IMR-90 (cell line): ENCODE measurements at regions not wholly inside any gene's neighbourhood (a gene's known extent, or its start where the extent isn't known, plus 50 kb on each side); places are given as distances from the start of the nearest gene placed in this dataset.

Experiments
- ATAC-seq: fragments of 200-7000 bp; cut with Tn5 transposase; 2 replicates; pipeline ENCODE4 v1.9.1; 2020; ENCODE audit warnings: low read depth, mild to moderate bottlenecking, moderate library complexity
- BruUV-seq: library from RNA; stranded (reverse); fragments of 400-500 nt; replicated peaks from 2 replicates; lab custom pipeline; 2021; lab: Mats Ljungman, UMichigan
- CTCF ChIA-PET: fragments of 300-600 bp; formaldehyde crosslinking; extraction: SDS; loops from one replicate; lab custom pipeline; 2021; ENCODE audit warnings: antibody characterized with exemption; lab: Yijun Ruan, JAX
- POLR2A ChIA-PET: fragments of 300-600 bp; sonication (Branson Sonifier 250); formaldehyde crosslinking; loops from one replicate; lab custom pipeline; 2022; ENCODE audit warnings: antibody characterized with exemption; ENCODE audit not compliant: unreplicated experiment; lab: Charles Lee
- DNase-seq: peaks from one replicate; pipeline ENCODE4 v3.0.0; 2013
- H2AFZ ChIP-seq: replicated peaks from 2 replicates; pipeline ENCODE3; 2013; ENCODE audit warnings: low read length, mild to moderate bottlenecking; ENCODE audit not compliant: poor library complexity
- H2AK5ac ChIP-seq: 2 replicates; pipeline ENCODE4 v1.6.1; 2013; ENCODE audit warnings: low read depth, low read length, inconsistent platforms
- H2AK9ac ChIP-seq: replicated peaks from 2 replicates; pipeline ENCODE3; 2013; ENCODE audit warnings: mild to moderate bottlenecking, low read depth, low read length, moderate library complexity; ENCODE audit not compliant: poor library complexity
- H2BK120ac ChIP-seq: 2 replicates; pipeline ENCODE4 v1.6.1; 2013; ENCODE audit warnings: low read depth, low read length, inconsistent platforms
- H2BK15ac ChIP-seq: 3 replicates; pipeline ENCODE4 v1.6.1; 2013; ENCODE audit warnings: low read depth, low read length, inconsistent platforms
- H2BK20ac ChIP-seq: 2 replicates; pipeline ENCODE4 v1.6.1; 2013; ENCODE audit warnings: low read depth, mild to moderate bottlenecking, inconsistent platforms, low read length, moderate library complexity
- H2BK5ac ChIP-seq: 2 replicates; pipeline ENCODE4 v1.6.1; 2013; ENCODE audit warnings: mild to moderate bottlenecking, low read depth, low read length, inconsistent platforms; ENCODE audit not compliant: poor library complexity, severe bottlenecking
- H3K14ac ChIP-seq: replicated peaks from 2 replicates; pipeline ENCODE4 v1.6.1; 2013; ENCODE audit warnings: low read depth, low read length, inconsistent platforms
- H3K18ac ChIP-seq: 2 replicates; pipeline ENCODE4 v1.6.1; 2013; ENCODE audit warnings: low read depth, low read length, control low read depth
- H3K23ac ChIP-seq: 2 replicates; pipeline ENCODE4 v1.6.1; 2013; ENCODE audit warnings: low read depth, low read length, inconsistent platforms
- H3K27ac ChIP-seq: 2 replicates; pipeline ENCODE4 v1.5.1; 2013; ENCODE audit warnings: mild to moderate bottlenecking, control low read depth, low read length; ENCODE audit not compliant: insufficient read depth
- H3K27me3 ChIP-seq: 2 replicates; pipeline ENCODE4 v1.6.1; 2013; ENCODE audit warnings: low read length; ENCODE audit not compliant: control insufficient read depth, insufficient read depth
- H3K36me3 ChIP-seq: 2 replicates; pipeline ENCODE4 v1.6.1; 2013; ENCODE audit warnings: low read length, mixed read lengths; ENCODE audit not compliant: control insufficient read depth, insufficient read depth
- H3K4ac ChIP-seq: 2 replicates; pipeline ENCODE4 v1.6.1; 2013; ENCODE audit warnings: low read depth, low read length, inconsistent platforms
- H3K4me1 ChIP-seq: 2 replicates; pipeline ENCODE4 v1.6.1; 2013; ENCODE audit warnings: low read length, mixed read lengths; ENCODE audit not compliant: control insufficient read depth, insufficient read depth
- H3K4me2 ChIP-seq: 2 replicates; pipeline ENCODE4 v1.6.1; 2013; ENCODE audit warnings: low read depth, mild to moderate bottlenecking, control low read depth, low read length, moderate library complexity
- H3K4me3 ChIP-seq: 2 replicates; pipeline ENCODE4 v1.5.1; 2013; ENCODE audit warnings: low read depth, mild to moderate bottlenecking, control low read depth, low read length, moderate library complexity; ENCODE audit not compliant: insufficient read depth
- H3K56ac ChIP-seq: 2 replicates; pipeline ENCODE4 v1.6.1; 2013; ENCODE audit warnings: low read length, inconsistent platforms; ENCODE audit not compliant: insufficient read depth; ENCODE audit errors: extremely low read depth
- H3K79me1 ChIP-seq, 2 experiments: 2 replicates each; pipeline ENCODE4 v1.6.1; 2013; ENCODE audit warnings: low read length in 2 of 2, inconsistent platforms in 1 of 2, low read depth in 1 of 2
- H3K9ac ChIP-seq: 2 replicates; pipeline ENCODE4 v1.6.1; 2013; ENCODE audit warnings: low read depth, low read length, control low read depth
- H3K9me1 ChIP-seq: 2 replicates; pipeline ENCODE4 v1.6.1; 2013; ENCODE audit warnings: low read length, inconsistent platforms; ENCODE audit not compliant: insufficient read depth
- H3K9me3 ChIP-seq: 2 replicates; pipeline ENCODE4 v1.6.1; 2013; ENCODE audit warnings: low read length; ENCODE audit not compliant: control insufficient read depth, insufficient read depth
- H4K20me1 ChIP-seq: 2 replicates; pipeline ENCODE4 v1.6.1; 2013; ENCODE audit warnings: low read length, inconsistent platforms; ENCODE audit not compliant: insufficient read depth
- H4K5ac ChIP-seq: 2 replicates; pipeline ENCODE4 v1.6.1; 2013; ENCODE audit warnings: mild to moderate bottlenecking, low read depth, low read length, control low read depth
- H4K8ac ChIP-seq, 2 experiments: 2 replicates each; pipeline ENCODE4 v1.6.1; 2013; ENCODE audit warnings: low read depth in 2 of 2, low read length in 2 of 2, control low read depth in 1 of 2, inconsistent platforms in 1 of 2
- H4K91ac ChIP-seq: 2 replicates; pipeline ENCODE4 v1.6.1; 2013; ENCODE audit warnings: low read depth, low read length, inconsistent platforms; ENCODE audit not compliant: insufficient read depth
- BHLHE40 ChIP-seq: fragments of 150-350 bp; IDR thresholded peaks from 2 replicates; pipeline ENCODE4 v1.6.1; 2016; ENCODE audit warnings: mild to moderate bottlenecking, low read depth, low read length
- CEBPB ChIP-seq: IDR thresholded peaks from 2 replicates; pipeline ENCODE4 v1.6.1; 2012; ENCODE audit warnings: low read depth, low read length, improper control_type of control experiment
- CHD1 ChIP-seq: IDR thresholded peaks from 2 replicates; pipeline ENCODE4 v1.6.1; 2012; ENCODE audit warnings: low read depth, low read length, improper control_type of control experiment
- CTCF ChIP-seq: conservative IDR thresholded peaks from 2 replicates; pipeline ENCODE4 v1.5.1; 2012; ENCODE audit warnings: mild to moderate bottlenecking, low read depth, low read length, improper control_type of control experiment
- ELK1 ChIP-seq: fragments of 150-350 bp; IDR thresholded peaks from 2 replicates; pipeline ENCODE4 v1.6.1; 2016; ENCODE audit warnings: low read depth, mild to moderate bottlenecking, low read length, moderate library complexity, borderline replicate concordance
- FOS ChIP-seq: fragments of 150-350 bp; IDR thresholded peaks from 2 replicates; pipeline ENCODE4 v1.6.1; 2016; ENCODE audit warnings: low read depth, low read length
- MAFK ChIP-seq: IDR thresholded peaks from 2 replicates; pipeline ENCODE4 v1.6.1; 2012; ENCODE audit warnings: low read depth, low read length, improper control_type of control experiment
- MAZ ChIP-seq: IDR thresholded peaks from 2 replicates; pipeline ENCODE4 v1.6.1; 2012; ENCODE audit warnings: low read depth, mild to moderate bottlenecking, low read length, improper control_type of control experiment, moderate library complexity, borderline replicate concordance
- NFE2L2 ChIP-seq: fragments of 150-350 bp; IDR thresholded peaks from 2 replicates; pipeline ENCODE4 v1.6.1; 2016; ENCODE audit warnings: low read depth, mild to moderate bottlenecking, low read length
- POLR2A ChIP-seq: IDR thresholded peaks from 2 replicates; pipeline ENCODE4 v1.6.1; 2012; ENCODE audit warnings: mild to moderate bottlenecking, low read depth, low read length
- RAD21 ChIP-seq: IDR thresholded peaks from 2 replicates; pipeline ENCODE4 v1.6.1; 2012; ENCODE audit warnings: low read length, improper control_type of control experiment
- RCOR1 ChIP-seq: IDR thresholded peaks from 2 replicates; pipeline ENCODE4 v1.6.1; 2012; ENCODE audit warnings: mild to moderate bottlenecking, low read length, improper control_type of control experiment; ENCODE audit not compliant: insufficient replicate concordance
- SMC3 ChIP-seq: fragments of 150-350 bp; IDR thresholded peaks from 2 replicates; pipeline ENCODE4 v1.6.1; 2016; ENCODE audit warnings: low read depth, mild to moderate bottlenecking, antibody characterized with exemption, low read length, moderate library complexity
- USF2 ChIP-seq: fragments of 150-350 bp; IDR thresholded peaks from 2 replicates; pipeline ENCODE4 v1.6.1; 2017; ENCODE audit warnings: mild to moderate bottlenecking, antibody characterized with exemption, low read length, low read depth
- WGBS, 2 experiments: methylation state at CpG; one replicate each; pipeline versions ENCODE4 v1.1.5 to v1.1.7; 2013; ENCODE audit warnings: missing lambda C conversion rate in 2 of 2; ENCODE audit not compliant: insufficient read length in 1 of 2; ENCODE audit errors: extremely low coverage in 2 of 2; 5-methylcytosine and 5-hydroxymethylcytosine counted together
- dilution Hi-C: fragments of 300-500 bp; cut with HindIII; formaldehyde crosslinking; loops from one replicate; pipeline ENCODE4 v1.14.3; 2018; ENCODE audit warnings: low sequenced_read_pairs; ENCODE audit not compliant: unreplicated experiment
- in situ Hi-C: fragments of 300-500 bp; cut with MboI; formaldehyde crosslinking; loops from 3 replicates; pipeline ENCODE4 v1.14.3; 2019; ENCODE audit warnings: low sequenced_read_pairs, inconsistent platforms, mixed read lengths
- intact Hi-C: fragments of 100-400 bp; cut with micrococcal nuclease; formaldehyde crosslinking; loops from 2 replicates; pipeline ENCODE4 v1.10.0; 2022

- no peak overlapping the region for H3K9ac ChIP-seq
- H2BK15ac ChIP-seq, result no peak overlapping the region
- no peak overlapping the region for H2BK20ac ChIP-seq
- ChIA-PET POLR2A (no interaction called here), CTCF (interaction anchor here (1.0 kb wide), 1 partner anchor 13 kb away, joined by 4 read pairs; no protein-coding TSS in a partner anchor)
- H3K27me3 ChIP-seq, result no peaks in the 10 kb centered on the region
- no peak overlapping the region for H2AK5ac ChIP-seq
- H3K4me2 ChIP-seq, result no peak overlapping the region
- H3K4ac ChIP-seq, result no peak overlapping the region
- no peak overlapping the region for H3K23ac ChIP-seq
- no peak overlapping the region for H2BK5ac ChIP-seq
- no peak overlapping the region for H3K56ac ChIP-seq
- H3K4me1 ChIP-seq, result no peaks in the 10 kb centered on the region; the same call in 1 of the 2 replicates
- no CpG with 5 or more reads among the region's 4 CpGs for WGBS, 2 experiments
- no peak overlapping the region for H4K5ac ChIP-seq
- H4K20me1 ChIP-seq, result no peaks in the 10 kb centered on the region
- ATAC-seq, result peak; percentile 32
- no peak overlapping the region for H2AFZ ChIP-seq
- BruUV-seq, result no TSS peak
- H3K27ac ChIP-seq, result no peak overlapping the region
- no peak overlapping the region for H2BK120ac ChIP-seq
- no peaks in the 10 kb centered on the region for H3K9me3 ChIP-seq
- H4K91ac ChIP-seq, result no peak overlapping the region
- no peaks in the 10 kb centered on the region for H3K36me3 ChIP-seq
- no peak overlapping the region for H3K4me3 ChIP-seq
- intact Hi-C loops, result no loop called here
- dilution Hi-C loops, result no loop called here
- no peak for DNase-seq
- H3K9me1 ChIP-seq, result no peaks in the 10 kb centered on the region
- H3K14ac ChIP-seq, result no peak overlapping the region
- no peak overlapping the region for H4K8ac ChIP-seq
- no peak overlapping the region for H2AK9ac ChIP-seq
- H3K79me1 ChIP-seq, result no peaks in the 10 kb centered on the region
- in situ Hi-C loops, result no loop called here
- no peak overlapping the region for H3K18ac ChIP-seq
- TF ChIP-seq CHD1, result no peak
- TF ChIP-seq NFE2L2, result no peak
- no peak for TF ChIP-seq FOS
- no peak for TF ChIP-seq BHLHE40
- no peak for TF ChIP-seq SMC3
- no peak for TF ChIP-seq CTCF
- TF ChIP-seq RAD21, result no peak
- no peak for TF ChIP-seq ELK1
- no peak for TF ChIP-seq POLR2A
- no peak for TF ChIP-seq MAZ
- TF ChIP-seq CEBPB, result no peak
- TF ChIP-seq USF2, result no peak
- TF ChIP-seq RCOR1, result no peak
- no peak for TF ChIP-seq MAFK
These were observed 1727.2 kb downstream of the MAT2B start for GRCh38 chr5:165232509-165233028.
